Prostate gland (tissue), 2 donors: ENCODE measurements at regions not wholly inside any gene's neighbourhood (a gene's known extent, or its start where the extent isn't known, plus 50 kb on each side); places are given as distances from the start of the nearest gene placed in this dataset.

ENCODE experiments used
- CTCF ChIP-seq, 4 experiments: fragments of 200-600 bp in 2 of 4; fragments of 450-650 bp in 2 of 4; sonication (generic) in 2 of 4; IDR thresholded peaks; 1 replicate in 3 of 4; 2 replicates in 1 of 4; pipeline ENCODE4 v1.5.1; 2016 to 2019; ENCODE audit warnings: antibody characterized with exemption in 4 of 4, mild to moderate bottlenecking in 2 of 4, moderate library complexity in 2 of 4
- POLR2AphosphoS5 ChIP-seq: sonication (generic); formaldehyde crosslinking; IDR thresholded peaks from one replicate; pipeline ENCODE4 v1.6.1; 2017; ENCODE audit warnings: antibody characterized with exemption

- no peak for TF ChIP-seq POLR2AphosphoS5
- no peak for TF ChIP-seq CTCF (IDR thresholded peaks at IDR 0.05)
Measured at GRCh38 chrX:131845771-131846170, 177.3 kb upstream of the STK26 start.
